Esophagus muscularis mucosa (tissue), 4 donors: ENCODE measurements at regions not wholly inside any gene's neighbourhood (a gene's known extent, or its start where the extent isn't known, plus 50 kb on each side); places are given as distances from the start of the nearest gene placed in this dataset.
"Not testable (repeated sequence)": the region's sequence is repeated elsewhere in the genome, so short reads cannot be mapped to it uniquely, and the experiment has no call there.

Experiments used
- DNase-seq: peaks from one replicate; pipeline ENCODE4 v3.0.0-alpha.2; 2017; ENCODE audit errors: extremely low spot score
- H3K27ac ChIP-seq, 4 donors: fragments of 200-600 bp; sonication (generic); replicated peaks in 1 of 4; 1 replicate in 3 of 4; 2 replicates in 1 of 4; pipeline ENCODE4 v1.5.1; 2016 to 2019; ENCODE audit warnings: mild to moderate bottlenecking in 1 of 4
- H3K27me3 ChIP-seq, 4 donors: fragments of 200-600 bp; sonication (generic); one replicate each; pipeline versions ENCODE4 v1.5.1 to v1.6.0; 2016 to 2019
- H3K36me3 ChIP-seq, 4 donors: fragments of 200-600 bp; sonication (generic); one replicate each; pipeline ENCODE4 v1.5.1; 2016 to 2019
- H3K4me1 ChIP-seq, 4 donors: fragments of 200-600 bp; sonication (generic); one replicate each; pipeline ENCODE4 v1.5.1; 2016 to 2019
- H3K4me3 ChIP-seq, 4 donors: fragments of 200-600 bp; sonication (generic); 1 replicate in 2 of 4; 2 replicates in 2 of 4; pipeline ENCODE4 v1.5.1; 2016 to 2019; ENCODE audit warnings: mild to moderate bottlenecking in 4 of 4, moderate library complexity in 1 of 4
- H3K9me3 ChIP-seq, 4 donors: fragments of 200-600 bp; sonication (generic); 1 replicate in 3 of 4; 2 replicates in 1 of 4; pipeline ENCODE4 v1.5.1; 2016 to 2019
- WGBS: methylation state at CpG from one replicate; pipeline ENCODE4 v1.1.5; 2018; 5-methylcytosine and 5-hydroxymethylcytosine counted together
- intact Hi-C: fragments of 100-400 bp; cut with DNase I; formaldehyde crosslinking; loops from one replicate; pipeline ENCODE4 v1.15.1; 2023

DNA sequence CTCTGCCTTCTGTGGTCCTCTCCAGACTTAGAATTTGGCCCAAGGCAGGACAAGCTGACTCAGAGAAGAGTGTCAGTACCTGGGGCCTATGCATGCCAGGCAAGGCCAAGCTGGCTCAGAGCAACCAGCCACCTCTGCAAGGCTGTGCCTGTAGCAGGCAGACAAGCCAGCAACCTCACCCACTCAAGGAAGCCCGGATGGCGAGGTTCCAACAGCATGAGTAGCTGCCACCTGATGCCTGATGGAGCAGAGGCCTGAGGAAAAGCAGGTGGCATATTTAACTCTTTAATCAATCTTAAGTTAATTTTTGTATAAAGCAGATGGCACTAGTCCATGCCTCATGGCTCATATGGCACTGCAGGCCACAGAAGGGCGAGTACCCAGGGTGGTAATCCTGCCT is 3595.8 kb upstream of the OR11H1 start:
- H3K36me3 ChIP-seq, DNase-seq, intact Hi-C loops, H3K4me1 ChIP-seq, H3K27ac ChIP-seq, H3K4me3 ChIP-seq, H3K27me3 ChIP-seq, H3K9me3 ChIP-seq: not testable (repeated sequence)
- no CpG with 5 or more reads among the region's 3 CpGs for WGBS

DNA sequence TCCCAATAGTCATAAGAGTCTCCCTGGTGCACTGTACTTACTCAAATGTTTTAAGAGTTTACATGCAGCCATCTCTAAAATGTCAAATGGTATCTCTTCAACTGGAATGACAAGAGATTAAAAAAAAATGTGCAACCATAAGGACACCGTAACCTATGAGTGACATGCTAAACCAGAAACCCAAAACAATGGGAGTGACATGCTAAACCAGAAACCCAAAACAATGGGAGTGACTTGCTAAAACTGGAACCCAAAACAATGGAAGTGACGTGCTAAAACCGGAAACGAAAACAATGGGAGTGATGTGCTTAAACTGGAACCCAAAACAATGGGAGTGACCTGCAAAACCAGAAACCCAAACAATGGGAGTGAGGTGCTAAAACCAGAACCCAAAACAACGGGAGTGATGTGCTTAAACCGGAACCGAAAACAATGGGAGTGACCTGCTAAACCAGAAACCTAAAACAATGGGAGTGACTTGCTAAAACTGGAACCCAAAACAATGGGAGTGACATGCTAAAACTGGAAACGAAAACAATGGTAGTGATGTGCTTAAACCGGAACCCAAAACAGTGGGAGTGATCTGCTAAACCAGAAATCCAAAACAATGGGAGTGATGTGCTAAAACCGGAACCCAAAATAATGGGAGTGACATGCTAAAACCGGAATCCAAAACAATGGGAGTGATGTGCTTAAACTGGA is 3559.9 kb upstream of the OR11H1 start:
- not testable (repeated sequence) for H3K4me1 ChIP-seq

DNA sequence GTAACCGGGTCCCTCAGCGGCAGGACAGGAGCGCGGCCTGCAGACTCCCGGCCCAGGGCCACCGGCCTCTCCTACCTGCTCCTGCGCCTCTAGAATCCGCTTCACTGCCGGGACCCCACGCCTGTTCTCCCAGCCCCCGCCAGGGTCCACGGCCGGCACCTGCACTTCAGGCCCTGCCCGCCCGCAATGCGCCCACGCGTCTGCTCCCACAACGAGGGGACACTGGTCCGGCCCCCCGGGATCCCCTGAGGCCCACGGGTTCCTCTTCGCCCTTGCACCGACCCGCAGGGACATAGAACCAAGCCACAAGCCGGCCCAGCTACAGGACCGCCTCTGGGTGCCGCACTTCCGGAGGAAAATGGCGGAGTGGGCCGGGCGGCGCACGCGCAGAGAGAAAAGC is 3554.1 kb upstream of the OR11H1 start:
- intact Hi-C loops, H3K36me3 ChIP-seq, H3K27ac ChIP-seq, DNase-seq, H3K9me3 ChIP-seq, H3K4me1 ChIP-seq, H3K27me3 ChIP-seq: not testable (repeated sequence)
- 63% methylated on average over 13 of the region's 35 CpGs for WGBS
- peak overlapping the region in 1 of 4 donors; percentile 45 for H3K4me3 ChIP-seq

More for the DNA sequence above, 3559.9 kb upstream of the OR11H1 start:
- H3K9me3 ChIP-seq, H3K4me3 ChIP-seq, intact Hi-C loops, DNase-seq, H3K27ac ChIP-seq, H3K36me3 ChIP-seq, H3K27me3 ChIP-seq: not testable (repeated sequence)
- WGBS: 74% methylated on average over 10 of the region's 11 CpGs
